ENCODE measurements at regions not wholly inside any gene's neighbourhood (a gene's known extent, or its start where the extent isn't known, plus 50 kb on each side); places are given as distances from the start of the nearest gene placed in this dataset.
A peak's percentile ranks its signal among the peaks of the same experiment; 100 is the strongest.

DNA sequence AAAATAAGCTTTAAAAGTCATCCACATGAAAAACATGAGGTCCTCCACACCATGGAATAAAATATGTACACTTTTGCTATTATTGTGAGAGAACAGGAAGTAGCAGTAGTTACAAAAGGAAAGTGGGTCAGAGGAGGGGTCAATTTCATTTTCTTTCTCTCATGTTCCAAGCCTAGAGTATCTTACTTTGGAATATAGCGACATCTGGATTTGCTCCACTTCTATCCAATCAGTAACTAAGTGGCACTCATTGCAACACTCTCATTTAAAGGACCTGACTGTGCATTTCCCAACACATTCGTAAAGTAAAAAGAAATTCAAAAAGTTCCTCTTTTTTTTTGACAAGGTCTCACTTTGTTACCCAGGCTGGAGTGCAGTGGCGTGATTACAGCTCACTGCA is 637.3 kb downstream of the TUSC7 start:
- Histone ChIP-seq H3K36me3 (no peaks in the 10 kb centered on the region), H3K27me3 (no peaks in the 10 kb centered on the region), H3K4me1 (no peaks in the 10 kb centered on the region), H3K27ac (no peak overlapping the region), H3K4me3 (no peak overlapping the region), H3K9me3 (no peaks in the 10 kb centered on the region)
- intact Hi-C loops (cut with DNase I), result no loop called here
- ATAC-seq (peak; percentile 50), DNase-seq (peak in 1 of 4 donors; percentile 22)
- TF ChIP-seq CTCF (IDR thresholded peaks at IDR 0.05), result no peak

DNA sequence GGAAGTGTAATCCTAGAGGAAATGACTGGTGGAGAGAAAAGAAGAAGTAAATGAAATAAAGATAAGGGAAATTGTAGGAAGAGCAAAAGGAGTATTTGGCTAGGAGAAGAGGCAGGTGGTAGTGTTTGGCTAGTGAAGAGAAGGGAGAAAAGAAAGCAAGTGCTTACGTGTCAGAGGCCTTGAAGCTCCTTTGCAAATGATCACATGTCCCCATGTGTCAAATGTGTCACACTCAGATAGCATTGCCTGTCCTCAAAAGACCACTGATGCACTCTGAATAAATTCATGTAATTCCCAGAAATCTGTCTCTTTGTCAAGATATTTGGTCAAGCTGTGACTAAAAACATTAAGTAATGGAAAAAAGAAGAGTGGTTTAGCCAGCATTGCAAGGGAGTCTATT is 639.3 kb downstream of the TUSC7 start:
- H3K4me1 ChIP-seq, result no peaks in the 10 kb centered on the region
- no peak overlapping the region for H3K4me3 ChIP-seq
- H3K36me3 ChIP-seq, result no peaks in the 10 kb centered on the region
- H3K27ac ChIP-seq, result no peak overlapping the region
- intact Hi-C loops (cut with DNase I), result no loop called here
- no peak for TF ChIP-seq CTCF (IDR thresholded peaks at IDR 0.05)
- DNase-seq (no peak), ATAC-seq (no peak)
- H3K27me3 ChIP-seq, result no peaks in the 10 kb centered on the region
- H3K9me3 ChIP-seq, result no peaks in the 10 kb centered on the region

DNA sequence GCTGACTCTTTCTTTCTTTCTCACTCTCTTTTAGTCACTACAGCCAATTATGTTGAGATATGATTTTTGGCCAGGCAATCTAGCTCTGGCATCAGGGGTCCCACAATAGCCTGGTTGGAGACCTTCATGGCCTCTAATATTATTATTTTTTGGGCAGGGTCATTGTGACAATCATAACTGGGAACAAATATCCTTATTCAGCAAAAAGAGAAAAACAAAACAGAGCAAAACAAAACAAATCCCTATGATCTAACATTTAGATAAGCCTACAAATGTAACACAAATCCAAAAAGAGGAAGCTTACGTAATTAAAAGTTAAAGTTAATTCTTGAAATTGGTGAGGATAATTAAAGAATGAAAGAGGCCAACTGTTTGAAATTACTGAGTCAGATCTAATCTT is 640.0 kb downstream of the TUSC7 start:
- Histone ChIP-seq H3K36me3 (no peaks in the 10 kb centered on the region), H3K27me3 (no peaks in the 10 kb centered on the region), H3K4me3 (no peak overlapping the region), H3K4me1 (no peaks in the 10 kb centered on the region), H3K27ac (no peak overlapping the region), H3K9me3 (no peaks in the 10 kb centered on the region)
- DNase-seq (no peak), ATAC-seq (no peak)
- intact Hi-C loops (cut with DNase I), result no loop called here
- no peak for TF ChIP-seq CTCF (IDR thresholded peaks at IDR 0.05)

DNA sequence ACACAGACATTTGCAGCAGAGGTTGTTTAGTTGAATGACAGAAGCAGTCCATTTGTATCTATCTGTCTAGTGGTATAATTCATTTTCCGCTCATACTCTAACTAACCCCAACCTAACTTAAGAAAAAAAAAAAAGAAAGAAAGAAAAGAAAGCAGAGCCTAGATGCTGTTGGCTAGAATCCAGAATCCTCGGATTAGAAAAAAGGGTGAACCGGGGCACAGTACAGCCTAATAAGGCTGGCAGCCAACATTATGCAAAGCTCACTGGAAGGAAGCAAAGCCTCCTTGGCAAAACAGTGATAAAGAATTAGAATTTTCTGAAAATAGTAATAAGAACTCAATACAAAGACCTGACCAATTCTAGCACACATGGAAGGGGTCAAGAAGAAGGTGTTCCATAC is 640.8 kb downstream of the TUSC7 start:
- TF ChIP-seq CTCF (IDR thresholded peaks at IDR 0.05), result no peak
- Histone ChIP-seq H3K4me3 (no peak overlapping the region), H3K9me3 (no peaks in the 10 kb centered on the region), H3K4me1 (no peaks in the 10 kb centered on the region), H3K27ac (no peak overlapping the region), H3K27me3 (no peaks in the 10 kb centered on the region), H3K36me3 (no peaks in the 10 kb centered on the region)
- intact Hi-C loops (cut with DNase I), result no loop called here
- no peak for ATAC-seq
- DNase-seq, result no peak

DNA sequence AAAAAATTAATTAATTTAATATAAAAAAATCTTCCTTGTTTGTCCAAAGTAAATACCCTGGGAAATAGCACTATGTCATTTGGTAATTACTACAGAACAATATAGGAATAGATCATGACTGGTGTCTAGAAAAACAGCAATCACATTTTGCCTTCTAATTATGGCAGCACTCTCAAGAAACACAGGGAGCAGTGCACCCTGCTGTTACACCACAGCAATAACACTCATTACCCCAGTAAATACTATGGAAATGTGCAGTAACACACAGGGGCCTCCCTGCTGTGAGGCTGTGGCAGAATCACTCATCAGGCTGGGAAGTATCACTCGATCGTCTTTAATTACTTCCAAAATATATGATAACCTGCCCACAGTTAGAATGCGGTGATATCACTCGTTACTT is 646.0 kb downstream of the TUSC7 start:
- intact Hi-C loops (cut with DNase I), result no loop called here
- peak in 1 of 2 donors; percentile 21 for TF ChIP-seq CTCF (IDR thresholded peaks at IDR 0.05)
- Histone ChIP-seq H3K27ac (no peak overlapping the region), H3K9me3 (peaks cover 0 to under 1% of the 10 kb centered on the region in 2 donors), H3K27me3 (no peaks in the 10 kb centered on the region), H3K4me3 (no peak overlapping the region), H3K36me3 (no peaks in the 10 kb centered on the region), H3K4me1 (no peaks in the 10 kb centered on the region)
- DNase-seq, result peak in 1 of 4 donors; percentile 13
- peak; percentile 83 for ATAC-seq
